ENCODE measurements at regions not wholly inside any gene's neighbourhood (a gene's known extent, or its start where the extent isn't known, plus 50 kb on each side); places are given as distances from the start of the nearest gene placed in this dataset.

DNA sequence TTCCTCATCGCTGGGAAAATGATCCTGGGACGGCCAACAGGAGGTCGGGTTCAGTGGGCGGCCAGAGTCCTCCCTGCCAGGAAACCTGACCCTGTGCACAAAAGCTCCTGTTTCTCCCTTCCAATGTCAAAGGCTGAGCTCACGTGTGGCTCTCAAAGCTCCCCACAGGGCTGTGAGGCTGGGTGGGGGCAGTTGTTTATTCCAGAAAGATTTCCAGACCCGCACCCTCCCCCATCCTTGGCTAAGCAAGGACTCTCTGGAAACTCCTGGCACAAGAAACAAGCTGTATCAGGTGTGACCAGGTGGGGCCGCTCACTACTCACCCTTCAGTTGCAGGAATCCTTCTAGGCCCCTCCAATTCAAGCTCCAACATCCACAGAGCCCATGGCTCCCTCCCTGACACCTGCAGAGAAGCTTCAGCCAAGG is 131.9 kb downstream of the SHANK2 start:
- DNase-seq: no peak

DNA sequence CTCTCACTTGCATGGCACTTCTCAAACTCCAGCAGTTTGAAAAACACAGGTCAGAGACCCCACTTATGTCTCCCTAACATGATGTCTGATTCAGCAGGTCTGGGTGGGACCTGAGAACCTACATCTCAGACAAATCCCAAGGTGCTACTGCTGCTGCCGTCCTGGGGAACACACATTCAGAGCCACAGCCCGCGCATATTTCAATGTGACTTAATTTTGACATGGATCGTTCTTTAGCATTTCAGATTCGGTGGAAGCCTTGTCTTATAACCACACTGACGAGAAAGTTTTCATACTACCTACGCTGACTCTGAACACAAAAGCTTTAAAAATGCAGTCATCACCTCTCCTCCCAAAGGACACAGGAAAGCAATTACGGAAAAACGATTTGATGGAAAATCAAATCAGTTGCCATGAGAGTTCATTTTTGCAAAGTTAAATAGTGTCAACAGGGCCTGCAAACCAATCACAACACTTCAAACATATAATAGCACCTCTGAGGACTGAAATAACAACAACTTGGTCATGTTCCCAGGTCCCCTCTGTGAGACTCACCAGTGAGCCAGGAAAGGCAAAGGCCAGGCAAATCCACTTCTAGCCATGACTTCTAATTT is 132.6 kb downstream of the SHANK2 start:
- DNase-seq: no peak

DNA sequence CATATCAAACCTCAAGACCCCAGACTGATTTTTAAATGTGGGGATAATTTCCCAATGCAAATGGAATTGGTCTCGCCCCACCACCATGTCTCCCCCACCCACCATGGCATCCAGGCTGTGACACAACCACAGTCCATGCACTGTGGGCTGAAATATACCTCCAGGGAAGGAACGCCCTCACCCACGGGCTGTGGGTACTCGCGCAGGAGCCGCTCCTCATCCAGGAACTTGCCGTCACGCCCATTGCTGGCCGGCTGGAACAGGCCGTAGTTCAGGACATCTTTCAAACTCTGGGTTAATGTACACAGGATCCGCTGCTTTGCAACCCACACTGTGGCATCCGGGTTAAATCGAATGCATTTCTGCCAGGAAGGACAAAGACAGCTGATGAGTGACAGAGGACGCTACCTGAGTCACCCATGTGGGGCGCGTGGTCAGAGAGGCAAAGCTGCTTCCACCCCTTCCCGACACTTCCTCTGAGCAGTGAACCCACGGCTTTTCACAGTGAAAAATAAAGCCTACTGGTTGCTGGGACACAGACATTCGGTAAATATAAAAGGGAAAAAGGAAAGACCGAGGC is 133.6 kb downstream of the SHANK2 start:
- no peak for DNase-seq

DNA sequence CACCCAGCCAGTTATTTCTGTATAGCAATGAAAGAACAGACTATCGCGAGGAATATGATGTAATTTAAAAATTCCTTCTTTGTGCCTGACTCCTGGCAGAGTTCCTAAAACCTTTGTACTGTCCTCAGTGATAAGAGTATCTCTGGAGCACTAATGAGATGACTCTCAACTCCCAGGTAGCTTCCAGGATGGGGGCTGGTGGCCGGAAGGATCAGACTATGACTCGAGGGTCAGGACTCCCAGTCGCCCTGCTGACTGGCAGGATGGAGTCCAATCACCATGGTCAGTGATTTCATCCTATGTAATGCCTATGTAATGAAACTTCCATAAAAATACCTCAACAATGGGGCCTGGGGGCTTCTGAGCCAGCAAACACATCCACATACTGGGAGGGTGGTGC is 135.1 kb downstream of the SHANK2 start:
- DNase-seq: no peak

DNA sequence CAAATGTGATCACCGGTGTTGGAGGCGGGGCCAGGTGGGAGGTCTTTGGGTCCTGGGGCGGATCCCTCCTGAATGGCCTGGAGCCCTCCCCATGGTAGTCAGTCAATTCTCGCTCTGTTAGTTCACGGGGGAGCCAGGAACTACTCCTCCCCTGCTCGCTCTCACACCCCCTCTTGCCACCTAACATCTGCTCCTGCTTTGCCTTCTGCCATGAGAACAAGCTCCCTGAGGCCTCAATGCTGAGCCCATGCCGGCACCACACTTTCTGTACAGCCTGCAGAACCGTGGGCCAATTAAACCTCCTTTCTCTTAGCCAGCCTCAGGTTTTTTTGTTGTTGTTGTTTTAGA is 135.7 kb downstream of the SHANK2 start:
- no peak for DNase-seq

DNA sequence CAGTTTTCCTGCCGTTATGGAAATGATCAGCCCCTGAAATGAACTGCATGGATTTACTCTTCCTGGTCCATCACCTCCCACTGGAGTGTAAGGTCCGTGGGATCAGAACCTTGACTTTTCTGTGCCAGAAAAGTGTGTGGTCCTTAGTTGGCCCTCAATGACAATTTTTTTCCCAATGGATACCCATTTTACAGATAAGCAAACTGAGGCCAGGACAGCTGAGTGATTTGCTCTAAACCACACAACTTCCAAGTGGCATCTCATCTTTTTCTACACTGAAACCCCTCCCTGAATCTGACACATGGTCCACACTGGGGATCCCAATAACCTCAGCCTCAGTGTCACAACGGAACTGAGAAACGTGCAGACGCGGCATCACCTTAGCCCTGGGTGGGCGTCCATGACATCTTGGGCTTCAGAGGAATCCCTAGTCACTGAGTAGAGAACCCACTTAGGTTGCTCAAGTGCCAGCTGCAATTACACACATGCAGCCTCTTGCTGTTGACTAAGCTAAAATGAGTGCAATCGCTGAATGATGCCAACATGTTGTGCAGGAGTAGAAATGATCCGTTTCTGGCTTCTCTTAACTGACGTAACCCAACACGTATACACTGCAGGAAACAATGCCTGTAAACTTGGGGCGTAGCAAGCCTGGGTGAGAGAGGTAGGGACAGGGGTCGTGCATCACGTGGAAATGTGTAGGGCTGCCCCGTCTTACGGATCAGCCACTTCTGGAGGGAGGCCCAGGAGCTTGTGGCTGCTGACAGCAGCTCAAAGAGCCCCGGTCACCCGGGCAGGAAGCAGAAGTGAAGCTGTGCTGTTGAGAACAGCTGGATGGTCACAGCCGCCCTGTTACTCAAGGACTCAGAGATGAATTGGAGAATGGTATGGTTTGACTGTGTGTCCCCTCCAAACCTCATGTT is 136.3 kb downstream of the SHANK2 start:
- DNase-seq: no peak

DNA sequence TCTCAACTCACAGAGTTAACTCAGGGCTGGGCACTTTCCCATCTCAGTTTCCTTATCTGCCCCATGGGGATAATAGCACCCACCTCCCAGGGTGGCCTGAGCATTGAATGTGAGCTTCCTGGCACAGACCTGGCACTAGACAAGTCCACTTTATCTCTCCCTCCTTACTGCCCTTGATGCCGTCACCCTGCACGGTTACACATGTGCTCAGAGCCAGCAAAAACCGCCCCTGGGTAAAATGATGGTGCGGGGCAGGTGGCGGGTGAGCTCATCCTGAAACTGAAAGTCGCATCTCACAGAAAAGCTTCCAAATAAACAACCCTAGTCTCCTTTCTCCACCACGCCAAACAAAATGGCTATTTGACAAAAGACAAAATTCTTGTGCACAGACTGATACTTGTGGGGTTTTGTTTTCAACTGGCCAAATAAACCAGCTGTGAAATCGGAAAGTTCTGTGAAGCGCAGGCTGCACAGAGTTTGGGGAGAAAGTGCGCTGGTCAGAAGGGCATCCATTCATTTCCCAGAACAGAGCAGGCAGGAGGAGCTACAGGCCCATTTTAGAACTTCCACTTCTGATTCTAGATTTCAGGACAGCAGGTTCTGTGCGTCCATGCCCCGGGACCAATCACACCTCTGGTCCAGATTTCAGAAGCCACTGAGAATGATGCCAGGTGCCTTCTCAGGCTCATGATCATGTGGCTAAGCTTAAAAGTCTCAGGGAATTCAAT is 138.1 kb downstream of the SHANK2 start:
- DNase-seq: no peak

DNA sequence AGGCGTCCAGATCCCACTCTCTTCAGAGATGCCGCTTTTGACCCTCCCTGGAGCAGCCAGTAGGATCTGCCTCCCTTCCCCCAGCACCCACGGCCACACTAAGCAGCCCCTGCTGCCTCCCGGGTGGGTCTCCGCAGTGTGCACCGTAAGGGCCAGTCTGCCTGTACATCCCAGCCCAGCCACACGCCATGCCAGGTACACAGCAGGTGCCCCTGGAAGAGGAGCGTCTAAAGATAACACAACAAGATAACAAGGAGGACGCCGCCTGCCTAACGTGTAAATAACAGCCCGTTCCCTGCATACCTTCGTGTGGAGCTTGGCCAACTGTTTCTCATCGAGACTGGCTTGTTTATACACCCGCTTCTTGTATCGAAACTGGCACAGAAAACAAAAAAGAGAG is 139.4 kb downstream of the SHANK2 start:
- DNase-seq: no peak

DNA sequence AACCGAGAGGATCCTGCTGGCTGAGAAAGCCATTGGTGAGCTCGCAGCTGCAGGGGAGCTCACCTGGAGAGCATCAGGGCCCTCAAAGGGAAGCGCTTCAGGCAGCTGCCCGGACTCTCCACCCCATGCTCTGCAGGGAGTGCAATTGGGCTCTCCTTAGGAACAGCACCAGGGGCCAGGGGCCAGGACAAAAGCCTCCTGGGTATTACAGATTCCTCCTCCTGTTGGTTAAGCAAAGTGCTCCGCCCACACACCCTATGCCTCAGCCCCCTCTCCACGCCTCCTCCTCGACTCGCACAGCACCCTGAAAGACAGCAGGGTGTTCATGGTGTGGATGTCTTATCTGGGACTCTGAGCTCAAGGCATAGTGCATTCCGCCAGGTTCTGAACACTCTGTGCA is 139.9 kb downstream of the SHANK2 start:
- no peak for DNase-seq

DNA sequence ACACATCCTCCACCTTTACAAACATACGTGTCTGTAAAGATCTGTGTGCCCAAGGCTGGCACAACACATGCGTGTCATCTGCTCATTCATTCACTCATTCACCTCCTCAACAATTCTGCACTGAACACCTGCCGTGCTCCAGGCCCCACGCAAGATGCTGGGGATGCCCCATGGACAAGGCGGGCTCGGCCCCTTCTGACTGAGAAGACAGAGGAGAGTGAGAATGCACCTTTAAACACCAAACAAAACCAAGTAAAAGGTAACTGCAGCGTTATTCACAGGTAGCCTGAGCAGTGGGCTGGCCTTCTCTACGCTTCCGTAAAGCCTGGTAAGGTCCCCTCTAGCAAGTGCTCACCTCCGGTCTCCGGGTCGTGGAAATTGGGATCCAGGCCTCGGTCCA is 142.8 kb downstream of the SHANK2 start:
- DNase-seq: no peak

DNA sequence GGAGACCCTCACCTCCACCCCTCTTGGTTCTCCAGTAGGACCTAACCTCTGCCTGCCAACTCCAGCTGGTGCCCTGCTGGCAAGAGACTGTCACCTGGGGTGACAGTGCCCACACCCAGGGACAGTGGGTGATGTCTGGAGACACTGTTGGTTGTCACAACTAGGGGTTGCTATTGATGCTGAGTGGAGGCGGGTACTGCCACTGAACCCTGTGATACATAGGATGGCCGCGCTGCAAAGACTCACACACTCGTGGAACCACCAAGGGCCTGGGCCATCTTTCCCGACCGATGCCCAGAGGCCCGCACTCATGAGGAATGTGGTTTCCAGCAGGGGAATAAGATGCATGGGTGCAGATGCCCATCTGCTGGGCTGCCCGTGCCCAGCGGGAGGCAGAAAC is 143.2 kb downstream of the SHANK2 start:
- DNase-seq: no peak

DNA sequence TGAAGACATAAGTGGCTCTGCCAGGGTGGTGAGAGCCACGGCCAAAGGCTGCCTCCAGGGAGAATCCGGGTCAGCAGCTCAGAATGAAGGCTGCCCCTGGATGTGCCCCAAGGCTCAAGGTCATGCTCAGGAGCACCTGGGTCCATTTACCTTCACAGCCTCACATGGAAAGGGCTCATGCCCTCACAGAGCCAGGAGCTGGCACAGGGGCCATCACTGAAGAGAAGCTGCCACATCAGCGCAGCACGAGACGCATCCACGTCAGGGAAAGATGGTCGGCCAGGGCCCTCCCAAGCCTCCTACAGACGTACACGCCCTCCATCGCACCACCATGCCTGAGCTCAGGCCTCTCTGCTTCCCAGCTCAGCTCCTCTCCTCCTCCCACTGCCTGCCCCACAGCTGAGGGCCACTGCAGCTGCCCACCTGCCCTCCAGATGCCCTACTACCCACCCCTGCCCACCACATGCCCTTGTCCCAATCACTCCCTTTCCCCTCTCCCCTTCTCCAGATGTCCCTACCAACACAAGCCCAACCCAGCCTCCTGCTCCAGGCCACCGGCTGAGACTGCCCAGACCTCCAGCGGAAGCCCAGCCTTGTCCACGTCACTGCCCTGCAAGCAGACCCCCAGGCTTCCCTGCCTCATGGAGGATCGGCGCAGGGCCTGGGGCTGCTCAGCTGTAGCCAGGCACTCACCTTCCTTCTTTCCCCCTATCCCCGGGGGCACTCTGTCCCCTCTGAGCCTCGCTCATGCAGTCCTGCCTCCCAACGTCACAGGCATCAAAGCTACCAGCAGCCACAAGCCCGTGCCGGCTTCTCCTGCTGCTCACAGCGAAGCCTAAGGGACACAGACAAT is 144.1 kb downstream of the SHANK2 start:
- DNase-seq: no peak

DNA sequence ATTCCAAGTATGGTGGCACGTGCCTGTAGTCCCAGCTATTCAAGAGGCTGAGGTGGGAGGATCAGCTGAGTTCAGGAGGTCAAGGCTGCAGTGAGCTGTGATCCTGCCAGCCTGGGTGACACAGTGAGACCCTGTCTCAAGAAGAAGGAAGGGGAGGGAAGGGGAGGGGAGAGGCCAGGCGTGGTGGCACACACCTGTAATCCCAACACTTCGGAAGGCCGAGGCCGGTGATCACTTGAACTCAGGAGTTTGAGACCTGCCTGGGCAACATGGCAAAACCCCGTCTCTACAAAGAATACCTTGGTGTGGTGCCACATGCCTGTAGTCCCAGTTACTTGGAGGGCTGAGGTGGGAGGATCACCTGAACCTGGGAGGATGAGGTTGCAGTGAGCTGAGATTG is 145.7 kb downstream of the SHANK2 start:
- no peak for DNase-seq

DNA sequence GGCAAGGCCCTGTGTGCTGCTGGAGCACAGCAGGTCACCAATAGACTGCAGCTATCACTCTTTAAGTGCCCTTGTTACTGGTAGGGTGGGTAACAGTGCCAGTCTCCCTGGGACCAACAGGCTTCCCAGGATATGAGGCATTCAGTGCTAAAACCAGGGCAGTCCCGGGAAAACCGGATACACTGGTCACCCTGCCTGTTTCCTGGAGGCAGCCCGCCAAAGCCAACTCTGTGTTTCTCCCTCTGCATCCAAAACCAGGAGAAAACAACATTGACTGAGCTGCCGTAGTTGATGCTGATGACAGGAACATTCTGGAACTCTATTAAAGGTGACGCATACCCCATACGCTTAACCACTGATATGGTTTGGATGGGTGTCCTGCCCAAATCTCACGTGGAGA is 149.1 kb downstream of the SHANK2 start:
- no peak for DNase-seq

DNA sequence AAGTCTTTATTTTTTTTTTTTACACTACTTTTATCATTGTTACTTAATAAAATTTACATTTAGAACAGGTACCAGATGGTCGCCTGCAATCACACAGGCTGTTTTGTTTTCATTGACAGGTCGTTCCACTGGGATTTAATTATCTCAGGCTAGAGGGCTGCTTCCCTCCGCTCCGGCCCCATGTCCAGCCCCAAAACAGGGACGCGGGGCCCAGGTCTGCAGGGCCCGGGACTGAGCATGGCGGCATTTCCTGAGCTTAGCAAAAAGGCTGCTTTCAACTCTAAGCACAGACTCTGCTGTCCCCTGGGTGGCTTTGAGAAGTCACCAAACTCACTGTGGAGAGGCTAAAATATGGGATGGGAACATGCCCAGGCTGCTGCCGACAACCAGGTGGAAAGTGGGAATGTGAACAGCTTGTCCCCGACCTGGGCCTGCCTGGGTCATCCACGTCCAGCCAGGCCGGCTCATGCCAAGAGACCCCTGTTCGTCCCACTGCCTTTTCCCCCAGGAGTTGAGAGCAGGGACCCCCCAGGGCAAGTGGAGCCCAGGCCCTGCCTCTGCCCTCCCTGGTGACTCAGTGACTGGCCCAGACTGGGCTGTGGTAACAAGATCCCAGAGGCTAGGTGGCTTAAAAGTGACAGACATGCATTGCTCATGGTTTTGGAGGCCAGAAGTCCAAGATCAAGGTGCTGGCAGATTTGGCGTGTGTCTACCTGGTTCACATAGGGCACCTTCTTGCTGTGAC is 150.0 kb downstream of the SHANK2 start:
- DNase-seq: no peak

DNA sequence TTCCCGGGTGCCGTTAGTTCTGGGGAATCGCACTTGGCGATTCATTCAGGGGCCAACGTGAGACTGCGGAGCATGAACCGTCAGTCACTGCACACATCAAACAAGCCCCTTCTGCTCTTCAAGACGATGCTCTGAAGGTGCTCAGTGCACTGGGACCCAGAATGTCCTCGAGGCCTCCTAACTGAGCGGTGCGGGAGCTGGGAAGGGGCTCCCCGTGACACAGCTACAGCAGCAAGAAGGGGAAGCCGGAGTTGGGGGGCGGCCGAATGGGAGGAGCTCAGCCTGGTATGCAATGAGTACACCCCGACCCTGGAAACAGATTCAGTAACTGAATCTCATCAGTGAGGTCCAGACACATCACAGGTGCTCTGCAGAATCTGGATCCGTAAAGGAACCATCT is 150.8 kb downstream of the SHANK2 start:
- DNase-seq: no peak

DNA sequence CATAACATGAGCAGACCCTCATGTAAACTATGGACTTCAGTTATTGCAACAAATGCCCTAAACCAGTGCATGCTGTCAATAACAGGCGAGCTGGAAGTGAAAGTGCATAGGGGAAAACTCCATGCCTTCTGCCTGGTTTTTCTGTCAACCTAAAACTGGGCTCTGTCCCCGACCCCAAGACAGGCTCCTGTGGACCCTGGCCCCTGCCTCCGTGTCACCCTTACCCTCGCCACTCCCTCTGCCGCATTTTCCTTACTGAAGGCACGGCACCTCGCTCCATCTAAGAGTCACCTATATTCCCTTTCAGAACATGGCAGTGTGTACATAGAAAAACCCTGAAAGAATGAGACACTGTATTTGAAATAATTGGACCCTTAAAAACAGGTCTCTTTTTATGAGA is 151.3 kb downstream of the SHANK2 start:
- no peak for DNase-seq

DNA sequence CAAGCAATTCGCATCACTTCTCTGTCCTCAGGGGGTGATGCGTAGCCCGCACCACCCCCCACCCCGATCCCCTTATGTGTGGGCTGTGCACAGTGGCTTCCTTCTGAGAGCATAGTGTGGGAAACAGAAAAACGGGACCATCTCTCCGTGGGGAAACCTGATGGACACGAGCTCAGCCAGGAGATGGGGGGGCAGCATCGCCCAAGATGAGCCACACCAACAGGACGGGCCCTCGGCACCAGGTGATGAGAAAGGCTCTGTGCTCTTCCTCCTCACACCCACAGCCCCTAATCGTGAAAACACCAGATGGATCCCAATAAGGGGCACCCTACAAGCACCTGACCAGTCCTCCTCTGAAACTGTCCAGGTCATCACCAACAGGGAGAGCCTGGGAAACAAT is 153.6 kb downstream of the SHANK2 start:
- DNase-seq: no peak

DNA sequence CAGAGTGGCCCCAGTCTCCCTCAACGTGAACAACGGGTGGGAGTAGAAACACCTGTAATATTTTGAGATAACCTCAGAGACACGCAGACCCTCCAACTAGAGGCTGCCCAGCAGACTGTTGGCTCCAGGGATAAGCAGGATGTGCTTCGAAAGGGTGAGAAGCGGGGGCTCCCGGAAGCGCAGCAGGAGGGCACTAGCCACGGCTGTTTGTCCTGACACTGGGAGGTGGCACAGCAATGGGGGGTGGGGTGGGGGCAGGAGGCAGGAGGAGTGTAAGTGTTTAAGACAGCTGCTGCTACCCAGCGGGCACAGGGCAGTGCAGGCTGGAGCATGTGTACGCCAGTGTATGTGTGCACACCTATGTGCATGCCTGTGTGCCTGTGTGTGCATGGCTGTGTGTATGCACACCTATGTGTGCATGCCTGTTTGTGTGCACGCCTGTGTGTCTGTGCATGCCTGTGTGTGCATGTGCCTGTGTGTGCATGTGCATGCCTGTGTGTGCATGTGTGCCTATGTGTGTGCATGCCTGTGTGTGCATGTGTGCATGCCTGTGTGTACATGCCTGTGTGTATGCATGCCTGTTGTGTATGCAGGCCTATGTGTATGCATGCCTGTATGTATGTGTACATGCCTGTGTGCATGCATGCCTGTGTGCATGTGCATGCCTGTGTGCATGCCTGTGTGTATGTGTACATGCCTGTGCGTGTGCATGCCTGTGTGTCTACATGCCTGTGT is 154.7 kb downstream of the SHANK2 start:
- no peak for DNase-seq

DNA sequence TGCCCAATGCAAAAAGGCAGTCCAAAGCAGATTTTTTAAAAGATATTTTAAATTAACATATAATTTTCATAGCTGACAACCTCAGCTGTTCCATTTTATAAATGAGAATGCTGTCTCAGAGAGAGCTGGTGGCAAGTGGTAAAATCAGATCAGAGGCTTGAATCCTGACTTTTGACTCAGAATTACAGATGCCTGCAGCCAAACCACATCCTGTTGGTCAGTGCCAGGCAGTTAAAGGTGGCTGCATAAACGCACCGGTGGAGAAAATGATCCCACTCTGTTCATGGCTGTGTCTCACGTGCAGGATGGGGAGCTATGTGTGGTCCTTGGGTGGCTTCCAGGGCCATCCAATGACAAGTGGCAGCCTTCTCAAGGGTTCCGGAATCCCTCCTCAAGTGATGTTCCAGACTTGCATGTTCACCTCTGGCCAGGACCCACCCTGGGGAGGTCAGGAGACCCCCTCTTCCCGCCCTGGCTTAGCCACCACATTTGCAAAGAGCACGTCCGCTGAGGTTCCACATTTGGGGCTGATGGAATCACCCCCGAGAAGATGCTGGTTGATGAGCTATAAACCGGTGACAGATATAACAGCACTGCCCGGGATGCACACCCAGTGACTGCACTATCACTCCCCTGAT is 155.5 kb downstream of the SHANK2 start:
- no peak for DNase-seq
